T47D (cell line): ENCODE measurements at regions not wholly inside any gene's neighbourhood (a gene's known extent, or its start where the extent isn't known, plus 50 kb on each side); places are given as distances from the start of the nearest gene placed in this dataset.

Experiments used
- DNase-seq, 2 experiments: peaks; one replicate each; pipeline versions ENCODE4 v3.0.0 to v3.0.0-alpha.2; 2011 to 2012; ENCODE audit warnings: low read depth in 1 of 2, low spot score in 1 of 2
- JUND ChIP-seq: IDR thresholded peaks from 2 replicates; pipeline ENCODE4 v1.6.1; 2012; ENCODE audit warnings: low read depth
- in situ Hi-C: cut with HindIII; loops from 2 replicates; pipeline ENCODE4 v1.10.0; 2016; ENCODE audit warnings: low sequenced_read_pairs, low pct_unique_long_range_greater_than_20kb

DNA sequence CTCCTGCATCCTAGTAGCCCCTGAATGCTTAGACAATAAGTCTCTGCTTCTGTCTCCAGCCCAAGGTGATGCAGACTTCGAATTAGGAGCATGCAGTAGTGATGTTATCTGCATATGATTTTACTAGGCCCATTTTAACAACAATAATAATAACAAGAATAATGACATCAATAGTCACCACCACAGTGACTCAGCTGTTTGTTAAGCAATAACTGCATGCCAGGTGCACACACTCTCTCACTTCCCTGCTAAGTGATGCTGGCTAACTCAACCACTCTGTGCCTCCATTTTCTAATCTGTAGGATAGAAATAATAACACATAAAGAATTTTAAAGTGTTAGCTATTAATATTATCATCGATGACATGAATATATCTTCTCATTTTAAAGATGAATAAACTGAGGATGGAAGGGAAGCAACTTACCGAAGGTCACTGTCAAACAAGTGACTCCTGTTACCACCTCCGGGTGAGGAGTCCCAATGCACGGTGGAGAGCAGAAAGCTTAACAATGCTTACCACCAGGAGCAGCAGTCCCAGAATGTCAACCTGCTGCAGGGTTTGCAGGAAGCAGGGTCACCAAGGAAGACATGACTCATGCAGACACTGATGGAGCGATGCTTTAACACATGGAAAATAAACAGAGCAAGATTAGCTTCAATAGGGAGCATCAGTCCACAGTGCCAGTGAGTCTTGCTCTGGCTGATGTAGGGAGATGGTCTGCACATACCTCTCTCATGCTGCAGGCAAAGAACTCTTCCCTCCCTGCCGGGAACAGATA, 290.2 kb downstream of the SPATA17 start:
- in situ Hi-C loops, result no loop called here
- no peak for DNase-seq

DNA sequence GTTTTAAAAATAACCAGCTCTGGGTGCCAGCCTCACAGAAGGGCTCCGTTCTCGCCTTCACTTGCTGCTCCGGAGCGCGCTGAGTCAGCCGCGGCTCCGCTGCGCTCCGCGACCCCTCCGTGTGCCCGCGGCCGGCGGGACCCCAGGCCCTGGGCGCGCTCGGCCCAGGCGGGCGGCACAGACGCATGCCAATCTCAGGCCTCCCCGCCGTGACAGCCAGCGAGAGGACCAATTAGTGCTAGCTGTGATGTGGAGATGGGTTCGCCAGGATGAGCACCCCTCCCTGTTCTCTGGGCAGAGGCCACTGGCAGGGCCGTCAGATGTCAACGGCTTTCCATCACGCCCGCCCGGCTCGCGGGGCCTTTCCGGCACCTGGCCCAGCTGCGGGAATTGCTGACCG, 293.8 kb downstream of the SPATA17 start:
- in situ Hi-C loops, result no loop called here
- TF ChIP-seq JUND, result no peak
- no peak for DNase-seq

More for the DNA sequence above, 290.2 kb downstream of the SPATA17 start:
- no peak for TF ChIP-seq JUND

DNA sequence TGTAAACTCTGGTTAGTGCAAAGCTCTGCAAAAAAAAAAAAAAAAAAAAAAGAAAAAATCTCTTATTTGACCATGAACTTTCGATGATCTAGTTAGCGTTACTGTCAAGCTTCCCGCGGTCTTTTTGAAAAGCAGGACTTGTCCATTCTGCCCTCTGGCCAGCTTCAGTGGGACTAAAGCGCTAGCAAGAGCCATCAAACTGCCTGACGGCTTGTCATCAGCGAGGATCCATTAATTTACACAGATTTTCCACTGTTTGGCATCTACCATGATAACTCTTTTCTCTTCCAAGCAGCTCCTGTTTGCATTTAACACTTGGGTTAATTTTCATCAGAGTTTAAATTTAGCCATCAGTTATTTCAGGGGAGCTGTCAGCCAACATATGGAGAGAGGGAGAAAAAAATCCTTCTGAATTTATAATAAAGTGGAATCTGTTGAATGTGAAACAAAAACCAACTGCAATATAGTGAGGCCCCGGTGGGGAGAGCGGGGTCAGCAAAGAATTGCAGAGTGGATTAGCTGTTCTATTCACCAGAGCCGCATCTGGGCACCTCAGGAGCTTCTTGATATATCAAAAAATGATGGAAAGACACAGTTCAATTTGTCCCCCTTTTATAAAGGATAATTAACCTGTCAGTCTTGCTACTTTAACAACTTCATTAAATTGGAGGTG, 298.2 kb downstream of the SPATA17 start:
- no peak for DNase-seq
- in situ Hi-C loops, result no loop called here
- TF ChIP-seq JUND, result no peak

DNA sequence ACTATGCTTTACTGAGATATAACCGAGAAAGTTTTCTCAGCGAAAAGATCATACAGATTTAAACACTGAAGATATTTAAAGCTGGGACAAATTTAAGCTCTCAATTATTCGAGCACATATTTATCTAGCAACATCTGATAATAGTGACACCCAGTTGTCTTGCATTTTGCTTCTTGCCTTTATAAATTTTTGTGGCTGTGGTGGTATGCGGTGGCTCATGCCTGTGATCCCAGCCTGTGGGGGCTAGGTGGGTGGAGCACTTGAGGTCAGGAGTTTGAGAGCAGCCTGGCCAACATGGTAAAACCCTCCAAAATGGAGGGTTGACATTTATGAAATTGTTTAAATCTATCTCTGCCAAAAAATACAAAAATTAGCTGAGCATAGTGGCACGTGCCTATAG, 312.2 kb downstream of the SPATA17 start:
- no peak for DNase-seq
- no peak for TF ChIP-seq JUND
- in situ Hi-C loops, result no loop called here

DNA sequence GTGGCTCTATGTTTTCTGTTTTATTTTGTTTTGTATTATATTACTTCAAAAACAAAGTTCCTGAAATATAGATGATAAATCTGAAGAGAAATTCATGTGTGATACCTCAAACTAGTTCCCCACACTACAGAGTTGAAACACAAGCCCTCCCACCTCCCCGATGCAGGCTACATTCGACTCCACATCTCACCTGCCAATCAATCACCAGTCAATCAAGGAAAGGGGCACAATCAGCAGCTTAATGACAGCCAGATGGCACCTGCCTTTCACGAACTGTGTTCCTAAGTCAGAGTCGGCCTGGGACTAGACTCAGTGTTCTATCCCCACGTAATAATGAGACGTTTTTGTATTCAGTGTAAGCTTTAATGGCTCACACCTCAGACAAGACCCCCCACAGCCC, 313.4 kb downstream of the SPATA17 start:
- no peak for TF ChIP-seq JUND
- DNase-seq, result no peak
- in situ Hi-C loops, result no loop called here

DNA sequence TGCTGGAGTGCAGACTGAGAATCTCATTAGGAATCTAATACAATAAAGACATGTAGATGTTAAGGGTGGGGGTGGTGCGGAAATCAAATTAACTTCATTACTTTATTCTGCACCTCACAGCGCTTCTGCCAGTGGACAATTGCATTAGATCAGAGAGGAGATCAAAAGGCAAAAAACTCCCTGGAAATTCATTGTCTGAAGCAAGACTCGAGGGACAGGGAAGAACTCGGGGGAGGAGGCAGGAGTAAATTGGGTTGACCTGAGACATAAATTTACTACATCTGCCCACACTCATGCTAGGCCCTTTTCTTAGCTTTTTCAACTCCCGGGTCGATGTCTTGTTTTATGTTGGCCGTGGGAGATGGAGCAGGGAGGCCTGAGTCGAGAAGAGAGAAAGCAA, 315.4 kb downstream of the SPATA17 start:
- DNase-seq, result no peak
- TF ChIP-seq JUND, result no peak
- in situ Hi-C loops, result no loop called here

DNA sequence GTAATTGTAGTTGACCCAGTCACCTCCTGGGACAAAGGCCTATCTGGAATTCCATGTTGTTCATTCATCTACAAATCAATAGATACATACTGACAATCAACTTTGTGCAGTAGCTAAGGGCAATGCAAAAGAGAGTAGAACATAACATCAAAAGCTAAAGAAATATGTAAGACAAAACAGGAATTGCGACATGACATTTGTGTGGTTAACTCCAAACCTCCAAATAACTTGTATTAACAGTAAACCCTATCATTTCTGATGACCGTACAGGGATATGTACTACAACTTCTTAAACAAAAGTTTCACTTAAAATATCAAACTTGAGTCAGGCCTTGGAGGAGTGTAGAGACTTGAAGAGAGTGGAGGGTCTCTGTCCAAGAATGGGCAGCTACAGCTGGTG, 317.6 kb downstream of the SPATA17 start:
- in situ Hi-C loops, result no loop called here
- no peak for DNase-seq
- TF ChIP-seq JUND, result no peak

DNA sequence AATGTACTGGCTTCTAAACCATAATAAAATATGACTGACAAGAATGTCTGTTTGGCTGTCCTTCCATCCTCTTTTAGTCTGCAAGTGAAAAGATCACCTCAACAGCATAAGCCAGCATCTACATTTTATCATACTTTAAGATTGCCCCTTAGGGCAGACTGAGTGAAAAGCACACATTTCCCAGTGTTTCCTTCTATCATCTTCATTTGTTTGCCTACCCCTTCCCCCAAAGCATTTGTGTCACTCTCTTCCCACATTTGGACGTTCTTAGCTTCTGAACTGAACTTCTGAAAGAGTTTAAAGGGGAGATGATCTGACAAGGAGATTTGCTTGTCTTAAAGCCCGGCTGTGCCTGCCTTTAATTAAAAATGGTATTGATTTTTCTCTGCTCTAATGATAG, 322.2 kb downstream of the SPATA17 start:
- no peak for TF ChIP-seq JUND
- peak in 1 of 2 experiments; percentile 50 for DNase-seq
- in situ Hi-C loops, result no loop called here

DNA sequence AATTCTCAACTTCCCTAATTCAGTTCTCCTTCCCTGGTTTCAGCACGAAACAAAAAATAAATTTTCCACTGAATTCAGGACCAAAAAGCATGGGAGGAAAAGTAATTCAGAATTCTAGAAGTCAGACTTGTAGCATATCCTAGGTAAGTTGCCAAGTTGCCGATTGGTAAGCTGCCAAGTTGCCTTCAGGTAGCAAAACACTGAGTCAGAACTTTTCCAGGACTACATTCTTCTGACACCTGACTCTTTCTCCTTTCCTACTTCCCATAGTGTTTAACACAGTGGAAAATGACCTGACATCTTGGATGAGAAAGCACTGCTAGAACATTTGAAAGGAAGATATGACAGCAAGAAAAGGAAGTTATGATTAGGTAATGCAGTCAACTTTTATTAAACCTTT, 322.8 kb downstream of the SPATA17 start:
- in situ Hi-C loops, result no loop called here
- peak; percentile 31 to 90 for DNase-seq
- TF ChIP-seq JUND, result no peak

DNA sequence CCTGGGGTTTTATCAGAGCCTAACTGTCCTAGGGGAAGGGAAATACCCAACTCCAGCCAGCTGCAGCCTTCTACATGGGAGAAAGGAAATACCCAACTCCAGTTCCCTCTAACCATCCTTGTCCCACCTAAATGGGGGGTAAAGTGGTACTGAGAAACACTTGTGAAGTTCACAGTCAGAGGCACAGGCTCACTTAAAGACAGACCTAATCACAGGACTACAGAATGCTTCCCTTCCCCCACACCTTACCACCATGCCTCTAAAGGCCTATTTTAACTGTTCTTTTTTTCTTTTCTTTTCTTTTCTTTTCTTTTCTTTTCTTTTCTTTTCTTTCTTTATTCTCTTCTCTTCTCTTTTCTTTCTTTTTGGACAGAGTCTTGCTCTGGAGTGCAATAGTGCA, 324.6 kb downstream of the SPATA17 start:
- DNase-seq, result no peak
- in situ Hi-C loops, result no loop called here
- TF ChIP-seq JUND, result no peak

DNA sequence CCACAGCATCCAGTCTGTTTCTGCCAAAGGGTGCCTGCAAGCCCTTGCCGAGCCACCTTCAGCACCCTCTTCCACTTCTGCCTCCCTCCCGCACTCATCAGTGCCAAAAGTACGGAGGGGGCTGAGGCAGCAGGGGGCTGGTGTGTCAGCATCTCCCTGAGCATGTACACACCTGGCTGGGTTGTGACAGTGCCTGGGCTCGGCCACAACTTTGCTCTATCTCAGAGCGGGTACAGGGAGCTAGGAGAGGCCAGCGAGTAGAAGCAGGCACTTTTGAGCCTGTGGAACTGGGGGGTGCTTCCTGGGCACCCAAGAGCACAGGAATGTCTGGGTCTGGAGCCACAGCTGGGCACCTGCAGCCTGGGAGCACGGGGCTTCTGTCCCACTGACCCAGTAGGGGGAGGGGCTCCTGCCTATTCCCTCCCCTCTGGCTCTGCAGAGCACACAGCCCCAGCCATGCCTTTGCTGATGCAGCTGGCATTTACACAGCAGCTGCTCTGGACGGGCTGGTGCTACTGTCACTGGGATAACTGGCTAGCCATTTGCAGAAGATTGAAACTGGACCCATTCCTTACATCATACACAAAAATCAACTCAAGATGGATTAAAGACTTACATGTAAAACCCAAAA, 319.8 kb upstream of the RRP15 start:
- no peak for TF ChIP-seq JUND
- in situ Hi-C loops, result no loop called here
- DNase-seq, result no peak

DNA sequence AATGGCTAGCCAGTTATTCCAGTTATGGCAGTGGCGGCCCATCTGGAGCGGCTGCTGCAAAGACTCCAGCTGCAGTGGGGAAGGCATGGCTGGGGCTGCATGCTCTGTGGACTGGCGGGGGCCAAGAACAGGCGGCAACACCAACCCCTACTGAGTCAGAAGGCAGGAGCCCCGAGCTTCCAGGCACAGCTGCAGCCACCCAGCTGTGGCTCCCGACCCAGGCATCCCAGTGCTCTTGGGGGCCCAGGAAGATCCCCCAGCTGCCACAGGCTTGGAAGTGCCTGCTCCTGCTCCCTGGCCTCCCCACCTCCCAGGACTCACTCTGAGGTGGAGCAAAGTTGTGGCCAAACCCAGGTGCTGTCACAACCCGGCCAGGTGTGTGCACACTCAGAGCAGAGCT, 317.0 kb upstream of the RRP15 start:
- DNase-seq, result no peak
- in situ Hi-C loops, result no loop called here
- no peak for TF ChIP-seq JUND

DNA sequence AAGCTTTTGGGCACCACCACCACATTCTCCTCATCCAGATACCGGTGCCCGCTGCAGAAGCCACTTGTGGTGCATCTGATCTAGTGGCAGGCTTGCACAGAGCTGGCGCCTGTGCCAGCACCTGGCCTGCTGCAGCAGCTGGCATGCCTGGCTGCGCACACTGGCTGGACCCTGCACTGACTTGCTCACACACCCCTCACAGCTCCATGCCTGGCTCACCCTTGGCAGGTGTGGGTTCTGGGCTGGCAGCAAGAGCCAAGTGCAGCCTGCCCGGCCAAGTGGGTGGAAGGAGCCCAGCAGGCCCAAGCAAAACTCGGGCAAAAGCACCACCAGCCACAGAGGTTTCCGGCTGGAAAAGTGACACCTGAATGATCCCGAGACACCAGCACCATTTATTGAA, 315.7 kb upstream of the RRP15 start:
- in situ Hi-C loops, result no loop called here
- no peak for DNase-seq
- TF ChIP-seq JUND, result no peak
